HG02759 (cell line): ENCODE measurements at regions not wholly inside any gene's neighbourhood (a gene's known extent, or its start where the extent isn't known, plus 50 kb on each side); places are given as distances from the start of the nearest gene placed in this dataset.

Experiments used
- ATAC-seq: cut with Tn5 transposase; IDR thresholded peaks from one replicate; pipeline ENCODE4 v1.9.1; 2021; ENCODE audit warnings: mild to moderate bottlenecking, moderate library complexity; ENCODE audit not compliant: unreplicated experiment

GRCh38 chr5:167247816-167248215 lies 1043.6 kb upstream of the WWC1 start:
- ATAC-seq = no peak

GRCh38 chr5:167248257-167248656 lies 1043.2 kb upstream of the WWC1 start:
- ATAC-seq = no peak

- ATAC-seq = no peak
Observed at GRCh38 chr5:167250996-167251395, 1040.4 kb upstream of the WWC1 start.

GRCh38 chr5:167254132-167254531 lies 1037.3 kb upstream of the WWC1 start:
- no peak for ATAC-seq

GRCh38 chr5:167255926-167256325 lies 1035.5 kb upstream of the WWC1 start:
- no peak for ATAC-seq

GRCh38 chr5:167259806-167260205 lies 1031.6 kb upstream of the WWC1 start:
- ATAC-seq = no peak

- no peak for ATAC-seq
Observed at GRCh38 chr5:167261309-167262100, 1029.9 kb upstream of the WWC1 start.

- no peak for ATAC-seq
Observed at GRCh38 chr5:167263185-167263584, 1028.3 kb upstream of the WWC1 start.

GRCh38 chr5:167264348-167264747 lies 1027.1 kb upstream of the WWC1 start:
- ATAC-seq = no peak

GRCh38 chr5:167268337-167268736 lies 1023.1 kb upstream of the WWC1 start:
- no peak for ATAC-seq

- no peak for ATAC-seq
Observed at GRCh38 chr5:167269146-167269545, 1022.3 kb upstream of the WWC1 start.

- ATAC-seq = no peak
Observed at GRCh38 chr5:167271081-167271480, 1020.4 kb upstream of the WWC1 start.

- ATAC-seq = no peak
Observed at GRCh38 chr5:167271511-167271910, 1019.9 kb upstream of the WWC1 start.

GRCh38 chr5:167280111-167280510 lies 1011.3 kb upstream of the WWC1 start:
- ATAC-seq = no peak

GRCh38 chr5:167281925-167282324 lies 1009.5 kb upstream of the WWC1 start:
- ATAC-seq = no peak

- ATAC-seq = no peak
Observed at GRCh38 chr5:167283691-167284090, 1007.8 kb upstream of the WWC1 start.

GRCh38 chr5:167284222-167284890 lies 1007.1 kb upstream of the WWC1 start:
- ATAC-seq = no peak

- ATAC-seq = no peak
Observed at GRCh38 chr5:167285591-167285990, 1005.9 kb upstream of the WWC1 start.

- ATAC-seq = no peak
Observed at GRCh38 chr5:167286891-167287290, 1004.6 kb upstream of the WWC1 start.

- ATAC-seq = no peak
Observed at GRCh38 chr5:167290478-167290877, 1001.0 kb upstream of the WWC1 start.

- no peak for ATAC-seq
Observed at GRCh38 chr5:167294882-167295680, 996.4 kb upstream of the WWC1 start.

- ATAC-seq = no peak
Observed at GRCh38 chr5:167295681-167296005, 995.8 kb upstream of the WWC1 start.
